NCI-H2227 (cell line): ENCODE measurements at regions not wholly inside any gene's neighbourhood (a gene's known extent, or its start where the extent isn't known, plus 50 kb on each side); places are given as distances from the start of the nearest gene placed in this dataset.
"Not testable (repeated sequence)": the region's sequence is repeated elsewhere in the genome, so short reads cannot be mapped to it uniquely, and the experiment has no call there.

ENCODE experiments used
- DNase-seq: peaks from one replicate; lab custom pipeline; 2025; ENCODE audit not compliant: unreplicated experiment; lab: John Stamatoyannopoulos, UW

DNA sequence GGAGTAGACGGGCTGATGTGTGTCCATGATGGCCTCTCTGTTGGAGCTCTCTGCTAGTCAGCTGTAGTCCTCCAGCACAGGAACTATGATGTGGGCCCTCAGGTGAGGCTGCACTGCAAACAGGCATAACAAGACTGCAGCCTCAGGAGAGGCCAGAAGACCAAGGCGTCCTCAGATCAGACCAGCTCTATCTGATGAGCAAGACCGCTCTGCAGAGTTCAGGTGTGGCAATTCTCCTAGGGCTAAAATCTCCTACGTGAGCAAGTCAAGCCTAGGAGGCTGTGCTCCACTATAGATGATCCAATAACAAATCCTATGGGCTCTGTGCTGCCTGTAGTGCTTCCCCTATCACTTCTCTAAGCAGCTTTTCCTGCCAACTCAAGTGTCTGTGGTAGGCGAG lies 633.4 kb upstream of the SYNCRIP start:
- DNase-seq = no peak

DNA sequence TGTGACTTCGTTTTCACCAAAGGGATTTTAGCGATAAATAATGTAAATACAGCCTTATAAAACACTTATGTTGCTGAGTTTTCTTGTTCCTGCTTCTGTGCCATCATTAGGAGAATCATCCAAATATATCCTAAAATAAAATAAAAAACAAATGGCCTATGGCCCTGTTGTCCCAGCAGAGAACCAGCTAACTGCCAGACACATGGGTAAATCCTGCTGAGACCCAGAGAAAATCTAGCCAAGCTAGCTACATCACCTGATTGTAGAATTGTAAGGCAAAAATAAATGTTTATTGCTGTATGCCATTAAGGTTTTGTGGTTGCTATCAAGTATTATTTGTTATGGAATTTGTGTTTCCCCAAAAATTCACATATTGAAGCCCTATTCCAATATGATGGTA lies 631.2 kb upstream of the SYNCRIP start:
- DNase-seq = no peak

DNA sequence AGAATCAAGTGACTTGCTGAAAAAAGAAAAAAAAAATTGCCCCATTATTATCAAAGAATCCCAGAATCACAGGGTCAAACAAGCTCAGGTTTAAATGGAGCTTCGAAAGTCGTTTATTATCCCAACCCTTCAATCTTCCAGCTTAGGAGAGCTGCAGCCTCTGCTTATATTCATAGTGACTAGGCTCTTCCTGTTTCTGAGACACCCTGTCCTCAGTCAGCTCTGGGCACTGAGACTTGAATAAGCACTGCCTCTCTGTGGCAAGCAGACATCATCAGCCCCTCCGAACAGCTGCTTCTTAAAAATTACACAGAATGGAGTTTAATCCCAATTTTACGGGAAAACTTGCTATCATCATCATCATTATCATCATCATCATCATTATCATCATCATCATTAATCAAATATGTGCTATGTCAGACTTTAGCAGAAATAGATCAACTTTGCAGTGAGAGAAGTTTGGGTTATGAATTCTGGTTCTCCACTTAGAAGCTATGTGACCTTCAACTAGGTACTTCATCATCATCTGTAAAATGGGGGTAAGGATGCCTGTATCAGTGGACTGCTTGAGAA lies 614.0 kb upstream of the SYNCRIP start:
- DNase-seq = no peak

DNA sequence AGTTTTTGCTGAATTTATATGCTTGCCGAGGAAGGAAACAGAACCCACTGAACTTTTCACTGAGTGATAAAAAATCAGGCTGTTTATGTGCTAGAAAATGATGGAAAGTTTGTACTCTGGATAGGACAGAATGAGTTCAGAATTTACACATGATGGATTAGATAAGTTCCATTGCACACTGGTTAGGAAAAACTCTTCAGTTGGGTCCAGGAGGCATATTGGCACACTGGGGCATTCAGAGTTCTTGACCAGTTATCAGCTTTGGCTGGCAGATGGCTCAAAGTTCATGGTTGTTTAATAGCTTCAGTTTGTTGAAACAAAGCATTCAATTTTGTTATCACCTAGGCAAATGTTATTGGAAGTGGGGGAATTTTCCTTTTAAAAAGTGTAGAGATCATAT lies 613.3 kb upstream of the SYNCRIP start:
- DNase-seq = no peak

DNA sequence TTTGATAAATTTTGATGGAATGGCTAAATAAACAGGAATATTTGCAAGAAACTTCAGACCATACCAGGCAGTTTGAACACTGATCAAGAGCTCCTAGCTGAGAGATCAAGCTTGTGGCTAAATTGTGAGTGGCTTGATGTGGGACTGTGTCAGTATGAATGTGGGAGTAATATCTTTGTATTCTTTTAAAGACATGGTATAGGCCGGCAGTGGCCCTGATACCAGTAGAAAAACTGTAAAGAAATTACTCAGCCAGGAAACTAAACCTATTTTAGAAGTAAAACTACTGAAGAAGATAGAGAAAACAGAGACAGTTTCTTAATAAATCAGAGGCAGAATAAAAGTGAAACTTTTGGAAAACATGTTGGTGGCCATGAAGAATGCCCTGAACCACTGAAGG lies 608.4 kb upstream of the SYNCRIP start:
- no peak for DNase-seq

DNA sequence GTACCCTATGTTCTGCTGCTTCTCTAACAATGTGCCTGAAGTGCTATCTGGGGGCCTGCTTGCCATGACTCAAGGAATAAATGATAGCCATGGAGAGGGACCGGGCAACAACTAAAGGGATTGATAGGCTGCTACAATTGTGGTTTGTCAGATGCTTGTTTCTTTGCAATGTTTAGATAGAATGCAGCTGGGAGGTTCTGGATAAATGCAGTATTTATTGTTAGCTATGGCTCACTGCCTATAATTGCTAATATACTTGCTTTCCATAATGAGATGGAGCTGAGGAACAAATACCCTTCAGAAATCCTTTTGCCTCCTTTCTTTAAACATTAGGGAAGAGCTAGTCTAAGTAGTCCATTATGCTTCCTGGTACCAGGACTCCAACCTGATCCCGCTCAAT lies 575.2 kb upstream of the SYNCRIP start:
- no peak for DNase-seq

DNA sequence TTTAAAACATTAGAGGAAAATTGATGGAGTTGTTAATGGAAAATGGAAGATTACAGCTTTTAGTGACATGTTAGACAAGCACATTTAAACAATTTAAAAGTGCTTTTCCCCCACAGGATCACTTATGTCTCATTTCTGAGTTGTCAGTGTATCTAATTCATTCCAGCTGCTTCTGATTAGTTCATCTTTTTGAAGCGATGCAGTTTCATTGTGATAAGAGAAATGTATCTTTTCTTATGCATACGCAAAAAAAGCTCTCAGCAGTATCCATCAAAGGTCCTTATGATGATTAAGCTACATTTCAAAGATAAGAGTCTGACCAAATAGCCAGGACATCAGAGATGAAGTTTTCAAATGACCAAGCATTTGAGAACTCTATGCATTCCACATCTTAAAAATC lies 572.6 kb upstream of the SYNCRIP start:
- DNase-seq = no peak

DNA sequence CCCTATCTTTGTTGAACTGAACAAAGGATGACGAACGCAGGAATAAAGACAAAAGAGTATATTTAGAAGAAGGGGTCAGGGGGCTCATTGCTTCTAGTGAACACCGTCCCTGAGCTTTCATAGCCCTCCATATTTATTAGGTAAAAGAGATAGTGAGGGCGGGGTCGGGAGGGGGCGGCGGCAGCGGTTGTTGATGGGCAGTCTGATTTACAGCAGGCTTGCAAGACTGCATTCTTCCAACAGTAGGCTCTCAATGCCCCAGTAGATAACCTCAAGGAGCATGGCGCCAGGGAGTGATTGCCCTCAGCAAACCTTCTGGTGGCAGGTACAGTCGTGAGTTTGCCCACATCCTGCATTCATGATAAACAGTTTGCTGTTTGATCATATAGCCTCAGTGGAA lies 563.3 kb upstream of the SYNCRIP start:
- DNase-seq = no peak

DNA sequence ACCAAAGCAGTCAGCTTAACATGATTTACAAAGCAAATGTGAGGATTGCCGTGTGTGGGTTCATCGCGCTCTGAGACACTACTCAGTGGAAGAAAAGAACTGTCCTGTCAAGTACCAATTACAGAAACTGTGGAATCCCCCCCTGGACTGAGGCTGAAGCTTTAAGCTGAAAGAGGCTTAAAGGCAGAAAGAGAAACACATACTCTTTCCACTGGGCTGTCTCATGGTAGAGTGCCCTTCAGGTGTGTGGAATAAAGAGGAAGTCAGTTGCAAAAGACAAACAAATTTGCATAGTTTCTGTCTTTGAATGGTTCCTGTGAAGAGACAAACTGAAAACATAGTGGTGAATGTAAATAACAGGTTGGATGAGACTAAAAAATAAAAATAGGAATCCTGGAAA lies 560.4 kb upstream of the SYNCRIP start:
- no peak for DNase-seq

DNA sequence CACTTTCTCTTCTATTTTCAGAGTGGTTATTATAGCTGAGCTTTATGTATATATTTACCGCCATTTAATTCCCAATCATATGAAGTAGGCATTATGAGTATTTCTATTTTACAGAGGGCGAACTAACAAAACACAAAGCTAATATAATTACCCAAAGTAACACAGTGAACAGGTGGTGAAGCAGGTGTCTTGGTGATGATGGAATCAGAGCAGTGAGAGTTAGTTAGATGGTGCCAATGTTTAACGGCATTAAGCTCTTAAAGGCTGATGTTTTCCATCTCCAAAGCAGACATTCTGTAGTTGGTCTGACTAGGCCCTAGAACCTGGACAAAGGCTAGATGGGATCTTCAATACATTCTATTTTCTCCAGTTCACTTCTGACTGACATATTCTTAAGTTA lies 551.1 kb upstream of the SYNCRIP start:
- no peak for DNase-seq

DNA sequence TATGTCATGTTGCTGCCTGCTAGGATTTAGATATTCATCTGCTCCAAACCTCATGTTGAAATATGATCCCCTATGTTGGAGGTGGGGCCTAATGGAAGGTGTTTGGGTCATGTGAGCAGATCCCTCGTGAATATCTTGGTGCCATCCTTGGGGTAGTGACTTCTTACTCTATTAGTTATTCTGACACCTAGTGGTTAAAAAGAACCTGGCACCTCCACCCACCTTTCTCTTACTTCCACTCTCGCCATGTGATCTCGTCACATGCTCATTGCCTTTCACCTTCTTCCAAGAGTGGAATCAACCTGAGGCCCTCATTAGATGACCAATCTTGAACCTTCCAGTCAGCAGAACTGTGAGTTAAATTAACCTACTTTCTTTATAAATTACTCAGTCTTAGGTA lies 549.4 kb upstream of the SYNCRIP start:
- DNase-seq = no peak

DNA sequence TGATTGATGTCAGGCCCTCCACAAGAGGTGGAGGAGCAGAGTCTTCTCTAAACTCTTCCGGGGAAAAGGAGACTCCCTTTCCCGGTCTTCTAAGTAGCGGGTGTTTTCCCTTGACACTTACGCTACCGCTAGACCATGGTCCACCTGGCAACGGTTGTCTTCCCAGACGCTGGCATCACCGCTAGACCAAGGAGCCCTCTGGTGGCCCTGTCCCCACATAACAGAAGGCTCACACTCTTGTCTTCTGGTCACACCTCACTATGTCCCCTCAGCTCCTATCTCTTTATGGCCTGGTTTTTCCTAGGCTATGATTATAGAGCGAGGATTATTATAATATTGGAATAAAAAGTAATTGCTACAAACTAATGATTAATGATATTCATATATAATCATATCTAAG lies 532.5 kb upstream of the SYNCRIP start:
- DNase-seq = not testable (repeated sequence)

DNA sequence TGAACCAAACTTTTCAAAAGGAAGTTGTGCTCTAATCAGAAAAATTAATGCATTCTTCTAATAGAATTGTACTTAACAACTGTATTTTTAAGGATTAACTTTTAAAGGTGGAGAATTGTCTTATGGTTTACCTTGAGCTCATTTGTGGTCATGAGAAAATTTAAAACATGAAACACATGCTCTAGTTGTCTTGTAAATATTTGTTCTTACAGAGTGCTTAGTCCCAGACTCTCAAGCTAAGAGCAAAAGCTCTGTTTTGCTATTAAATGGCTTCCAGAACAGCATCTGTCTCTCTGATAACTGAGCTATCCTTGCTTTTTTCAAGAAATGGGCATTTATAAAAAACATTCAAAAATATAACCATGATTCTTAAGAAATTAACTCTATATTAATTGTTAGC lies 512.2 kb upstream of the SYNCRIP start:
- no peak for DNase-seq

DNA sequence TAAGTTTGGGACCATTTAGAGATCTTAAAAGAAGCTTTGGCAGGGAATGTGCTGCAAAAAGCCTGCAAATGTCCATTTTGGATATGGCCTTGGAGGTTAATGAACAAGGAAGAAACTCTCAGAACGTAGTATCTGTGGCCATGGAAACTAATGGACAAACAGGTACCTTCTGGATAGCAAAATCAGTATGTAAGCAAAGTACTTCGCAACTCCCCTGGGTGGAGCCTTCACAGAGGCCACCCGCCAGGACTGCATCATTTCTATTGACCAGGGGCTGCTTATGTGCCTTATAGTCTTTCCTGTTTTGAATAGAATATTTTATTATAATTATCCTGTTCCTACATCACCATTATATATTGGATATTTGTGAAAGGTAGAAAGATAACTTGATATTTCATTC lies 510.8 kb upstream of the SYNCRIP start:
- DNase-seq = no peak

DNA sequence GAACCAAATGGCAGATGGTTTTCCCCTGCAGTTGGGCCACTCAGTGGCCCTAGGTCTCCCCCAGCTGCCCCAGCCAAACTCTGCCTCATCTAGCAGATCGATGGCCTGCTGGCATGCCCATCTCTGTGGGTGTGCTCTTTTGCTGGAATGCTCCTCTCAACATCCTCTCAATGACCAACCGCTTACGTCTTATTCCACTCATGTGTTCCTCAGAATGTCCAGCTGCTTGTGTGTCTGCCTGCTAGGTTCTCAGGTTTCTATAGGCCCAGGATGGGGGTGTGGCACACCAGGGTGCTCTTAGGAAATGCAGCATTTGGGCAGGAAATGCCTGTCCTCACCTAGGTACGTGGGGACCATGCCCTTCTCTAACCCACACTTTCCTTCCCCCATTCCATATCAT lies 509.9 kb upstream of the SYNCRIP start:
- no peak for DNase-seq

DNA sequence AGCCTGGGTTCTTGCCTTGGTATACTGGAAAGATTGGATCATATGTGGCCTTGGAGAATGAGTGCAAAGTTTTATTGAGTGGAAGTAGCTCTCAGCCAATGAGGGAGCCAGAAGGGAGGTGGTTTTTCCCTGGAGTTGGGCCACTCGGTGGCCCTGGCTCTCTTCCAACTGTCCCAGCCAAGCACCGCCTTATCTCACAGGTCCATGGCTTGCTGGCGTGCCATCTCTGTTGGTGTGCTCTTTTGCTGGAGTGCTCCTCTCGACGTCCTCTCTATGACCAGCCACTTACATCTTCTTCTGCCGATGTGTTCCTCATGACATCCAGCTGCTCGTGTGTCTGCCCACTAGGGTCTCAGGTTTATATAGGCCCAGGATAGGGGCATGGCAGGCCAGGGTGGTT lies 505.9 kb upstream of the SYNCRIP start:
- DNase-seq = no peak

DNA sequence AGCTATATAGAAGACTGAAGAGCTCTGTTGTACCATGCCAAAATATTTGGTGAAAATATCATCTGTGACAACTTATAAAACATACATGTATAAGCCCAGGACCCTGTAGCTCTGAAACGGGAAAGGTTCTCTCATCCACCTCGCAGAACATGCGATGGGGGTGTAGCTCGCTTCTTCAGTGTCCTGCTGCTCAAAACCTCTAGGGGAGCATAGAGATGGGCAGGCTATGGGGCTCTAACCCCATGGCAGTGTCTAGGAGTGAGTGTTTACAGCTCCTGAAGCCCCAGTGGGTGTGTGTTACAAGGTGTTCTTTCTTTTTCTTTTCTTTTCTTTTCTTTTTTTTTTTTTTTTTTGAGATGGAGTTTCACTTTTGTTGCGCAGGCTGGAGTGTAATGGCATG lies 505.2 kb upstream of the SYNCRIP start:
- no peak for DNase-seq

DNA sequence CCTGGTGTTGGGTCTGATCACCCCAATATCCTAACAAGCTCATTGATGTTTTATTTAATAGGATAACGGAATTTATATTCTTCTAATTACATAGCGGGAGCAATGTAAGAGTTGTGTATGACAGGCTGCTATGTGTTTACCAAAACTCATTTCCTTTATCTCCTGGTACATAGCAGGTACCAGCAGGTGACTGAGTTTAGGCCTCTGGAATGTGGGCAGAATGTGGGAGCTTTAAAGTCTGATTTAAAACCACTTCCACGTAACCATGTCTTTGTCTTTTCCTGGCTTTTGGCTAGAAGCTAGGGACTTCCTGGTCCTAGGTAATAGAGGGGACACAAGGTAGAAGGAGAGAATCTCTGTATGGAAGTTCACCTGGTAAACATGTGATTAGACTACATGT lies 504.6 kb upstream of the SYNCRIP start:
- DNase-seq = no peak

DNA sequence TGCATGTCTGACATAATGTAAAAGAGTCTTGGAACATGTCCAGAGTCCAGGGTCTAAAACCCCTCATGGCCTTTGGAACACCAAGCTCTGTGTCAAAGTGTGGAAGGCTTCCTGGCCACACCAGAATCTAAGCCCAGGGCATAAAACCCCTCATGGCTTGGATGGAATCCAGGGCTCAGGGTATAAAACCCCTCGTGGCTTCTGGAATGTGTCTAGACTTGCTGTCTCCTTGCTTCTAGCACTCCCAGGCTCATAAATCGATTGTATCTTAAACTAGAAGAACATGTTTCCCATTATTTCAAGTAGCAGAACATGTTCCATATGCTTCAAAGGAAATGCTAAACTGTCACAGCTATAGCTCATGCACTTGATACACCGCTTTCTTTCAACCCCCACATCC lies 504.1 kb upstream of the SYNCRIP start:
- DNase-seq = not testable (repeated sequence)

DNA sequence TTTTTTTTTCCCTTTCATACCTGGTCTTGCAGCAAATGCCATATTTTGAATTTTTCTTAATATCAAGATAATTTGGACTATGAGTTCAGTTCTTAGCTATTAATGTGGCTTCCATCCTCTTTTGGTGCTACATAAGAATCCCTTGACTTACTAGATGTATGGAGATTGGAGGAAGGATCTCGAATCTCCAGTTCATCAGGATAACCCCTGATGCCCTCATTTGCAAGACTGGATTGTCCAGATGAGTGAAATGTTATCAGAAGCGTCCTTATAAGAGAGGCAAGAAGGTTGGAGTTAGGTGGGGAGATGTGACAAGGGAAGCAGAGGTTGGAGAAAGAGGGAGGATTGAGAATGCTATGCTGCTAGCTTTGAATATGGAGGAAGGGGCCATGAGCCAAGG lies 499.6 kb upstream of the SYNCRIP start:
- no peak for DNase-seq

DNA sequence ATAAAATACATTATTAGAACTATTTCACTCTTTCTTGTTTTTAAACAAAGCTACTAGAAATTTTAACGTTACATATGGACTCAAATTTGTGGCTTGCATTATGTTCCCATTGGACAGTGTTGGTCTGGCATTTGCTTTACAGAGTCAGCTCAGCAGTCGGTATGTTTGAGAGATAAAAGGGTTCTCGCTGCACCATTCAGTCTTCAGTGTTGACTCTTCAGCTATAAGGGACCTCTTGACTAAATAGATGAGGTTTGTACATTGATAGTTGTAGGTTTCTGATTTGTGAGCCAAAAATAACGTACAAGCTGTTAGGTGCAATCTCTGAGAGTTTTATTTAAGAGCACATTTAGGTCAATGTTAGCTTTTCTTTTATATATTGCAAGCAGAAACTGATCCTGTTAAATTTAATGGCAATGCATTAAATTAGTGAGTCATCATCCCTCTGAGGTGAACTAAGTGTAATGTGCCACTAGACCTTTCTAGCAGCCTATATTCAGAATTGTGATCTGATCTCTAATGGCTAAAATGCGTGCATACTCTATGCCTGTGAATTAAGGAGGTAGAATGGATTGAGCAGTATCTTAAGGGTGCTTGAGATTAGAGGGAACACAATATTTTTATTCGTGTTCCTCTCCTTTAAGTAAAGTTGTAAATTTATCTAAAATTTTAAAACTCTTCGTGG lies 485.6 kb upstream of the SYNCRIP start:
- DNase-seq = no peak

DNA sequence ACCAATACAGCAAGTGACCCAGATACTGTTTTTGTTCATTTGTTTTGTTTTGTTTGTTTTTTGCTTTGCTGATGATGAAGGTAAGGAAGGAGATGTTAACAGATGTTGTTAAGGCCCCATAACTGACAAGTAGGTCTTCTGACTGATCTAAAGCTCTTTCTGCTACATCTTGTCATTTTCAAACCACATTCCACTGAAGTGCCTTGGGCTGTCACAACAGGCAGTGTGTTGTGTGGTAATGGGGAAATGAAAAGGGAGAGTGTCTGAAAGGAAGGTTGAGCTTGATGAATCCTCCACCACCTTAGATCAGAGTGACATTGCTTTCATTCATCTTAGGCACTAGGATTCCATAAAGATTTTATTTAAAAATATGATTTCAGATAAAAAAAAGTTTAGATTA lies 479.4 kb upstream of the SYNCRIP start:
- DNase-seq = no peak

DNA sequence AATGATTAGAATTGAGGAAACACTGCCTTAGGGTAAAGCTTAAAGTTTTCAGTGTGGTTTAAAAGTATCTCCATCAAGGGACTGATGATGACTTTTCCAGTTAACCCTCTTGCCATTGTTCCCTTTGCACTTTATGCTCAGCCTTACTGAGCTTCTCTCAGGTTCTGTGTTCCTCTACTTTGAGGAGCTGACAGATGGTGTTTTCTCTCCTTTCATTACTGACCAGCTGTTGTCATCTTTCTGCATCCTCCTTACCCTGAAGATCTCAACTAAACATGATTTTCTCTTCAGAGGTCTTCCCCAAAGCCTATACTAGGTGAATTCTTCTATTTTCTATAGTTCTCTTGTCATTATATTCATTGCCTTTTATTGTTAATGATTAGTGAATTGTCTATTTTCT lies 475.6 kb upstream of the SYNCRIP start:
- DNase-seq = no peak
